GM18867 (cell line): ENCODE measurements at regions not wholly inside any gene's neighbourhood (a gene's known extent, or its start where the extent isn't known, plus 50 kb on each side); places are given as distances from the start of the nearest gene placed in this dataset.
A peak's percentile ranks its signal among the peaks of the same experiment; 100 is the strongest.
"Not testable (repeated sequence)": the region's sequence is repeated elsewhere in the genome, so short reads cannot be mapped to it uniquely, and the experiment has no call there.

Experiments used
- ATAC-seq: cut with Tn5 transposase; IDR thresholded peaks from one replicate; pipeline ENCODE4 v1.9.1; 2021; ENCODE audit warnings: mild to moderate bottlenecking, moderate library complexity; ENCODE audit not compliant: unreplicated experiment

- no peak for ATAC-seq
Observed at GRCh38 chr2:191476901-191477300, 201.0 kb upstream of the NABP1 start.

- ATAC-seq, result no peak
Observed at GRCh38 chr2:191478799-191479679, 198.9 kb upstream of the NABP1 start.

GRCh38 chr2:191479680-191480023, 198.3 kb upstream of the NABP1 start:
- peak; percentile 53 for ATAC-seq

- ATAC-seq, result no peak
Observed at GRCh38 chr2:191481305-191482070, 196.4 kb upstream of the NABP1 start.

GRCh38 chr2:191483117-191483516, 194.8 kb upstream of the NABP1 start:
- ATAC-seq, result no peak

GRCh38 chr2:191486584-191487320, 191.2 kb upstream of the NABP1 start:
- no peak for ATAC-seq

- no peak for ATAC-seq
Observed at GRCh38 chr2:191488135-191488534, 189.8 kb upstream of the NABP1 start.

GRCh38 chr2:191489177-191489576, 188.8 kb upstream of the NABP1 start:
- ATAC-seq, result no peak

- ATAC-seq, result no peak
Observed at GRCh38 chr2:191496838-191497237, 181.1 kb upstream of the NABP1 start.

GRCh38 chr2:191497822-191498221, 180.1 kb upstream of the NABP1 start:
- ATAC-seq, result no peak

GRCh38 chr2:191499050-191499449, 178.9 kb upstream of the NABP1 start:
- no peak for ATAC-seq

GRCh38 chr2:191499874-191500565, 177.9 kb upstream of the NABP1 start:
- ATAC-seq, result no peak

- no peak for ATAC-seq
Observed at GRCh38 chr2:191500566-191500883, 177.4 kb upstream of the NABP1 start.

- ATAC-seq, result no peak
Observed at GRCh38 chr2:191500884-191501560, 176.9 kb upstream of the NABP1 start.

- ATAC-seq, result no peak
Observed at GRCh38 chr2:191501561-191502168, 176.3 kb upstream of the NABP1 start.

GRCh38 chr2:191506515-191506914, 171.4 kb upstream of the NABP1 start:
- ATAC-seq, result no peak

GRCh38 chr2:191507252-191507853, 170.6 kb upstream of the NABP1 start:
- ATAC-seq, result not testable (repeated sequence)

GRCh38 chr2:191508738-191509137, 169.2 kb upstream of the NABP1 start:
- ATAC-seq, result no peak

- no peak for ATAC-seq
Observed at GRCh38 chr2:191512216-191512835, 165.6 kb upstream of the NABP1 start.
